Immature natural killer cell (primary cell): ENCODE measurements at regions not wholly inside any gene's neighbourhood (a gene's known extent, or its start where the extent isn't known, plus 50 kb on each side); places are given as distances from the start of the nearest gene placed in this dataset.

ENCODE experiments used
- DNase-seq, 3 donors: peaks; one replicate each; pipeline ENCODE4 v3.0.0; 2022; ENCODE audit warnings: mixed read lengths in 1 of 3
- H3K27ac Mint-ChIP-seq, 6 donors: one replicate each; pipeline ENCODE4 v1.8.0; 2020; ENCODE audit warnings: mixed read lengths in 6 of 6, mild to moderate bottlenecking in 5 of 6, inconsistent platforms in 4 of 6, moderate library complexity in 3 of 6
- H3K27me3 Mint-ChIP-seq, 3 donors: one replicate each; pipeline ENCODE4 v1.8.0; 2020 to 2021; ENCODE audit warnings: low read depth in 3 of 3, mild to moderate bottlenecking in 3 of 3, mixed read lengths in 3 of 3, moderate library complexity in 3 of 3, inconsistent platforms in 1 of 3
- H3K36me3 Mint-ChIP-seq, 3 donors: one replicate each; pipeline ENCODE4 v1.8.0; 2020; ENCODE audit warnings: mixed read lengths in 3 of 3, inconsistent platforms in 2 of 3, mild to moderate bottlenecking in 2 of 3
- H3K4me1 Mint-ChIP-seq, 2 donors: one replicate each; pipeline ENCODE4 v1.8.0; 2020; ENCODE audit warnings: inconsistent platforms in 2 of 2, mild to moderate bottlenecking in 2 of 2, mixed read lengths in 2 of 2, moderate library complexity in 1 of 2
- H3K4me3 Mint-ChIP-seq, 5 donors: one replicate each; pipeline ENCODE4 v1.8.0; 2020; ENCODE audit warnings: mild to moderate bottlenecking in 5 of 5, mixed read lengths in 5 of 5, inconsistent platforms in 3 of 5, moderate library complexity in 3 of 5
- H3K9me3 Mint-ChIP-seq, 6 donors: one replicate each; pipeline ENCODE4 v1.8.0; 2020; ENCODE audit warnings: mild to moderate bottlenecking in 6 of 6, mixed read lengths in 6 of 6, inconsistent platforms in 4 of 6, moderate library complexity in 3 of 6

DNA sequence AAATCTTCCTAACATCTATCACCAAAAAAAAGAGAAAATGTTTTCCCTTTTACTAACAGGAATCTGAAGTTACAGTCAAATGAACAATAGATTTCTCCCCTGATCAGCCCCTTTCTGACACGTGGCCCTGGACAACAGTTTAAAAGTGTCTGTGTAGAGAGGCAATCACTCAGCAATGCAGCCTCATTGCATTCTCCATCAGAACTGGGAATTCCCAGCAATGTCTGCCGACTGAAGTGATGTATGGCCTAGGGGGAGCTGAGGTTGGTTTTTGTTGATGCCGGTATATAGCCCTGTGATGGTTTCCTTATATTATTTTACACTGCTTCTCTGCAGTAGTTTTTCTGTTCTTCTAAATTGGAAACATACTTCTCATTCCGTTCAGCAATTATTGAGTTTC, 904.3 kb upstream of the CDH8 start:
- H3K27ac Mint-ChIP-seq, result no peak overlapping the region
- H3K4me1 Mint-ChIP-seq, result no peaks in the 10 kb centered on the region
- no peak overlapping the region for H3K4me3 Mint-ChIP-seq
- no peaks in the 10 kb centered on the region for H3K27me3 Mint-ChIP-seq
- peaks cover 5 to 54% (median 25%) of the 10 kb centered on the region in 6 donors for H3K9me3 Mint-ChIP-seq
- no peak for DNase-seq
- H3K36me3 Mint-ChIP-seq, result no peaks in the 10 kb centered on the region

DNA sequence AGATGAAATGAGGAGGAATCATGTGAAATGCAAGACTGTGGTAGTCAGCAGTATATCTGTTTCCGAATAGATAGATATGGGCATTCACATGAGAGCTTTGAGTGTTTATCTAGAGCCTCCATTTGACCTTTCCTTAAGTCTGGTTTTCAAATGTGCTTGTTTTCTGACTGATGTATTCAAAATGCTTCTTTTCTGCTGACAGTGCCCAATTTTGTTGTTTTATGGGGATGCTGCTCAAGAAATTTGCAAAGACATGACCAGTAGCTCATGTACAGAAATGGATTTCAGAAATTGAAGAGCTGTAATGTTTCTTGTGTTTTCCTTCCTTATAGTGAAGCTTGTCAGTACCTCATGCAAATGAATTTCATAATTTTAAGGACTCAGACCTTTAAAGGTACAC, 903.4 kb upstream of the CDH8 start:
- Mint-ChIP-seq H3K27me3 (no peaks in the 10 kb centered on the region), H3K9me3 (peaks cover 5 to 48% (median 20%) of the 10 kb centered on the region in 6 donors), H3K4me3 (no peak overlapping the region), H3K36me3 (no peaks in the 10 kb centered on the region), H3K27ac (no peak overlapping the region), H3K4me1 (no peaks in the 10 kb centered on the region)
- no peak for DNase-seq

GRCh38 chr16:62933929-62934328, 897.7 kb upstream of the CDH8 start:
- no peak overlapping the region for H3K4me3 Mint-ChIP-seq
- no peaks in the 10 kb centered on the region for H3K27me3 Mint-ChIP-seq
- peaks cover 10 to 59% (median 21%) of the 10 kb centered on the region in 6 donors for H3K9me3 Mint-ChIP-seq
- no peaks in the 10 kb centered on the region for H3K36me3 Mint-ChIP-seq
- no peak for DNase-seq
- H3K27ac Mint-ChIP-seq, result no peak overlapping the region
- no peaks in the 10 kb centered on the region for H3K4me1 Mint-ChIP-seq

DNA sequence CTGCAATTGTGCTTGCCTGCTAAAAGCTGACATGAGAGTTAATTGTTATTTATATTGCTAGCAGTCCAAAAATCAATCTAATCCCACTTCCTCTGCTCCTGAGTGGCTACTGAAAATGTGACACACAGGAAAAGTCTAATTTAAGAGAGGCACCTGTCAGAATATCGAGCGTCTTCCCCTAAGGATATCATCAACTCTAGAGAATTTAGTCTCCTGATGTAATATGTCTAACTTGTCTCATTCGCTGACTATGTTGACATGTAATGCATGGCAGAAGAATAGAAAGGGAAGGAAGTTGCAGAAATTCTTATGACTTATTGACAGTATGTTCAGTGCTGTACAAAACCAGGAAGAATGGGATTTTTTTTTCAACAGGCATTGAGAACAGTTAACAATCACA, 893.4 kb upstream of the CDH8 start:
- peaks cover 8 to 66% (median 28%) of the 10 kb centered on the region in 6 donors for H3K9me3 Mint-ChIP-seq
- DNase-seq, result no peak
- H3K27ac Mint-ChIP-seq, result no peak overlapping the region
- H3K4me1 Mint-ChIP-seq, result no peaks in the 10 kb centered on the region
- no peak overlapping the region for H3K4me3 Mint-ChIP-seq
- peaks cover 0 to under 1% (median 0%) of the 10 kb centered on the region in 3 donors for H3K36me3 Mint-ChIP-seq
- no peaks in the 10 kb centered on the region for H3K27me3 Mint-ChIP-seq

GRCh38 chr16:62927122-62927521, 890.9 kb upstream of the CDH8 start:
- Mint-ChIP-seq H3K36me3 (peaks cover 0 to 3% (median 0%) of the 10 kb centered on the region in 3 donors), H3K4me3 (no peak overlapping the region), H3K4me1 (no peaks in the 10 kb centered on the region), H3K9me3 (peaks cover 11 to 64% (median 36%) of the 10 kb centered on the region in 6 donors), H3K27ac (no peak overlapping the region), H3K27me3 (no peaks in the 10 kb centered on the region)
- DNase-seq, result no peak

GRCh38 chr16:62926121-62926801, 890.0 kb upstream of the CDH8 start:
- Mint-ChIP-seq H3K4me3 (no peak overlapping the region), H3K36me3 (peaks cover 0 to 3% (median 0%) of the 10 kb centered on the region in 3 donors), H3K9me3 (peaks cover 10 to 58% (median 32%) of the 10 kb centered on the region in 6 donors), H3K27ac (no peak overlapping the region), H3K4me1 (no peaks in the 10 kb centered on the region), H3K27me3 (no peaks in the 10 kb centered on the region)
- no peak for DNase-seq

- Mint-ChIP-seq H3K4me1 (no peaks in the 10 kb centered on the region), H3K4me3 (no peak overlapping the region), H3K36me3 (peaks cover 0 to 3% (median 0%) of the 10 kb centered on the region in 3 donors), H3K27me3 (peaks cover 0 to 2% (median 0%) of the 10 kb centered on the region in 3 donors), H3K9me3 (peaks cover 10 to 42% (median 19%) of the 10 kb centered on the region in 6 donors), H3K27ac (no peak overlapping the region)
- DNase-seq, result no peak
Measured at GRCh38 chr16:62921904-62922303, 885.7 kb upstream of the CDH8 start.

DNA sequence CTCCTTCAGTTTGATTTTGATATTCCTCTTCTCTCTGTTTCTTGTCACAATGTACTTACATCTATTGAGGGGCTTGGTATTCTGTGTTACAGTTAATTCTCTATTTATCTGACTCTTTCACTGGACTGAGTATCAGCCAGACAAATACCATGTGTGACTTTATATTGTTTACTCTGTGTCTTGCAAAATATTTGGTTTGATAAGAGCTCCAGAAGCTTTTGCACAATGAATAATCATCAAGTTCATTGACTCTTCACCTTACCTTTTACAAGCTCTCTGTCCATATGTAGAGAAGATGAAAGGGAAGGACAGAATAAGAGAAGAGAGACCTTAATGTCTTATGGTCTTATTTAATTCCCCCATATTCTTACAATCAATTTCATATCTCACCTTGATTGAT, 877.7 kb upstream of the CDH8 start:
- no peak for DNase-seq
- Mint-ChIP-seq H3K27me3 (peaks cover 0 to 4% (median 0%) of the 10 kb centered on the region in 3 donors), H3K36me3 (no peaks in the 10 kb centered on the region), H3K4me3 (no peak overlapping the region), H3K9me3 (peaks cover 8 to 43% (median 12%) of the 10 kb centered on the region in 6 donors), H3K4me1 (no peaks in the 10 kb centered on the region), H3K27ac (no peak overlapping the region)

- H3K27ac Mint-ChIP-seq, result no peak overlapping the region
- H3K4me1 Mint-ChIP-seq, result no peaks in the 10 kb centered on the region
- H3K36me3 Mint-ChIP-seq, result no peaks in the 10 kb centered on the region
- H3K27me3 Mint-ChIP-seq, result peaks cover 0 to 4% (median 0%) of the 10 kb centered on the region in 3 donors
- DNase-seq, result no peak
- no peak overlapping the region for H3K4me3 Mint-ChIP-seq
- H3K9me3 Mint-ChIP-seq, result peaks cover 8 to 45% (median 12%) of the 10 kb centered on the region in 6 donors
Measured at GRCh38 chr16:62913333-62913732, 877.1 kb upstream of the CDH8 start.

- Mint-ChIP-seq H3K9me3 (peaks cover 14 to 45% (median 24%) of the 10 kb centered on the region in 6 donors), H3K36me3 (no peaks in the 10 kb centered on the region), H3K27me3 (peaks cover 0 to 1% (median 0%) of the 10 kb centered on the region in 3 donors), H3K4me1 (no peaks in the 10 kb centered on the region), H3K27ac (no peak overlapping the region), H3K4me3 (no peak overlapping the region)
- no peak for DNase-seq
Measured at GRCh38 chr16:62909597-62909996, 873.4 kb upstream of the CDH8 start.

DNA sequence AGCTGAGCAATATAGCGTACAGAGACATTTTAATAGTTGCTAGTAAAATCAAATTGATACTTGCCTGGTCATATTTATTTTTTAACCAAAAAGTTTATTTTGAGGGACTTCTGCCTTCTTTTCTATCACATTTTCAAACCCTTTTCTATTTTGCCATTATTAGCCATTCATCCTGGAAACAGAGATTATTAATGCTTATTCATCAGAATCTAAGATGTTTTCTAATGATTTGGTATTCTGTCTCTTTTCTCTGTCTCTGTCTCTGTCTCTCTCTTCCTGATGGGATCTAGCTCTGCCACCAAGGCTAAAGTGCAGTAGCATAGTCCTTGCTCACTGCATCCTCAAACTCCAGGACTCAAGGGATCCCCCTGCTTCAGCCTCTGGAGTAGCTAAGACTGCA, 871.3 kb upstream of the CDH8 start:
- Mint-ChIP-seq H3K27me3 (peaks cover 0 to 1% (median 0%) of the 10 kb centered on the region in 3 donors), H3K27ac (no peak overlapping the region), H3K4me3 (no peak overlapping the region), H3K9me3 (peaks cover 14 to 47% (median 27%) of the 10 kb centered on the region in 6 donors), H3K4me1 (no peaks in the 10 kb centered on the region), H3K36me3 (no peaks in the 10 kb centered on the region)
- DNase-seq, result no peak

GRCh38 chr16:62903961-62904502, 867.8 kb upstream of the CDH8 start:
- Mint-ChIP-seq H3K36me3 (no peaks in the 10 kb centered on the region), H3K27ac (no peak overlapping the region), H3K27me3 (no peaks in the 10 kb centered on the region), H3K9me3 (peaks cover 12 to 50% (median 36%) of the 10 kb centered on the region in 6 donors), H3K4me3 (no peak overlapping the region), H3K4me1 (no peaks in the 10 kb centered on the region)
- DNase-seq, result no peak

GRCh38 chr16:62899737-62900136, 863.5 kb upstream of the CDH8 start:
- Mint-ChIP-seq H3K4me3 (no peak overlapping the region), H3K27me3 (peaks cover 0 to 1% (median 0%) of the 10 kb centered on the region in 3 donors), H3K27ac (no peak overlapping the region), H3K36me3 (peaks cover 0 to 4% (median 3%) of the 10 kb centered on the region in 3 donors), H3K9me3 (peaks cover 5 to 59% (median 37%) of the 10 kb centered on the region in 6 donors), H3K4me1 (no peaks in the 10 kb centered on the region)
- no peak for DNase-seq

DNA sequence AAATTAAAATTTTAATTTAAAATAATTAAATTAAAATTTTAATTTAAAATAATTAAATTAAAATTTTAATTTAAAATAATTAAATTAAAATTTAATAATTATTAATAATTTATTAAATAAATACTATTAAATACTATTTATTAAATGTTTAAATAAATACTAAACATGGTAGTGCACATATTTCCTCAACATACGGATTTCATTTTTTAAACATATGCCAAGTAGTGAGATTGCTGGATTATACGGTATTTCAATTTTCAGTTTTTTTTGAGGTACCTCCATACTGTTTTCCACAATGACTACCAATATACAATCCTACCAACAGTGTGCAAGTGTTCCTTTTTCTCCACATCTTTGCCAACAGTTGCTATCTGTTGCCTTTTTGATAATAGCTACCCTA, 852.9 kb upstream of the CDH8 start:
- Mint-ChIP-seq H3K36me3 (no peaks in the 10 kb centered on the region), H3K27me3 (peaks cover 0 to 1% (median 0%) of the 10 kb centered on the region in 3 donors), H3K4me1 (no peaks in the 10 kb centered on the region), H3K27ac (no peak overlapping the region), H3K9me3 (peaks cover 7 to 56% (median 34%) of the 10 kb centered on the region in 6 donors), H3K4me3 (no peak overlapping the region)
- DNase-seq, result no peak
